Mucosa of stomach (tissue), 1 donor: ENCODE measurements at regions not wholly inside any gene's neighbourhood (a gene's known extent, or its start where the extent isn't known, plus 50 kb on each side); places are given as distances from the start of the nearest gene placed in this dataset.
A peak's percentile ranks its signal among the peaks of the same experiment; 100 is the strongest.

Source experiments
- H3K27me3 ChIP-seq: one replicate; pipeline ENCODE4 v1.7.0; 2013; ENCODE audit warnings: mild to moderate bottlenecking, low read length; ENCODE audit not compliant: control insufficient read depth, insufficient read depth
- H3K36me3 ChIP-seq: one replicate; pipeline ENCODE4 v1.7.0; 2013; ENCODE audit warnings: low read length; ENCODE audit not compliant: control insufficient read depth, insufficient read depth
- H3K4me1 ChIP-seq: one replicate; pipeline ENCODE4 v1.7.0; 2013; ENCODE audit warnings: mild to moderate bottlenecking, low read length; ENCODE audit not compliant: control insufficient read depth, insufficient read depth
- H3K4me3 ChIP-seq: one replicate; pipeline ENCODE4 v1.7.0; 2013; ENCODE audit warnings: low read length
- H3K9ac ChIP-seq: one replicate; pipeline ENCODE4 v1.7.0; 2013; ENCODE audit warnings: mild to moderate bottlenecking, low read length, moderate library complexity
- H3K9me3 ChIP-seq: one replicate; pipeline ENCODE4 v1.7.0; 2013; ENCODE audit warnings: mild to moderate bottlenecking, low read length, moderate library complexity; ENCODE audit not compliant: control insufficient read depth
- donor health status: Pancreatic carcinoma.

- H3K9me3 ChIP-seq: no peaks in the 10 kb centered on the region
- H3K9ac ChIP-seq: no peak overlapping the region
- H3K4me3 ChIP-seq: no peak overlapping the region
- no peaks in the 10 kb centered on the region for H3K36me3 ChIP-seq
- peaks cover 40% of the 10 kb centered on the region for H3K4me1 ChIP-seq
- no peaks in the 10 kb centered on the region for H3K27me3 ChIP-seq
These were observed 114.4 kb upstream of the GADD45A start for GRCh38 chr1:67570486-67571143.

- Histone ChIP-seq H3K36me3 (no peaks in the 10 kb centered on the region), H3K9ac (no peak overlapping the region), H3K9me3 (no peaks in the 10 kb centered on the region), H3K4me1 (peaks cover 40% of the 10 kb centered on the region), H3K4me3 (no peak overlapping the region), H3K27me3 (no peaks in the 10 kb centered on the region)
These were observed 113.6 kb upstream of the GADD45A start for GRCh38 chr1:67571406-67571805.

- Histone ChIP-seq H3K36me3 (no peaks in the 10 kb centered on the region), H3K27me3 (no peaks in the 10 kb centered on the region), H3K4me1 (peaks cover 40% of the 10 kb centered on the region), H3K9me3 (no peaks in the 10 kb centered on the region), H3K9ac (peak overlapping the region; percentile 22), H3K4me3 (no peak overlapping the region)
These were observed 113.0 kb upstream of the GADD45A start for GRCh38 chr1:67571901-67572593.

- no peaks in the 10 kb centered on the region for H3K36me3 ChIP-seq
- H3K4me1 ChIP-seq: peaks cover 40% of the 10 kb centered on the region
- peak overlapping the region; percentile 22 for H3K9ac ChIP-seq
- H3K9me3 ChIP-seq: no peaks in the 10 kb centered on the region
- H3K27me3 ChIP-seq: no peaks in the 10 kb centered on the region
- H3K4me3 ChIP-seq: no peak overlapping the region
These were observed 112.3 kb upstream of the GADD45A start for GRCh38 chr1:67572594-67573221.

- H3K27me3 ChIP-seq: no peaks in the 10 kb centered on the region
- peaks cover 44% of the 10 kb centered on the region for H3K4me1 ChIP-seq
- H3K36me3 ChIP-seq: no peaks in the 10 kb centered on the region
- H3K9me3 ChIP-seq: no peaks in the 10 kb centered on the region
- no peak overlapping the region for H3K9ac ChIP-seq
- no peak overlapping the region for H3K4me3 ChIP-seq
These were observed 111.6 kb upstream of the GADD45A start for GRCh38 chr1:67573311-67573872.

GRCh38 chr1:67574221-67574620, 110.8 kb upstream of the GADD45A start:
- H3K27me3 ChIP-seq: no peaks in the 10 kb centered on the region
- H3K4me3 ChIP-seq: no peak overlapping the region
- peaks cover 48% of the 10 kb centered on the region for H3K4me1 ChIP-seq
- H3K36me3 ChIP-seq: no peaks in the 10 kb centered on the region
- no peaks in the 10 kb centered on the region for H3K9me3 ChIP-seq
- H3K9ac ChIP-seq: no peak overlapping the region

- Histone ChIP-seq H3K4me3 (no peak overlapping the region), H3K4me1 (peaks cover 35% of the 10 kb centered on the region)
These were observed 109.1 kb upstream of the GADD45A start for GRCh38 chr1:67575861-67576260.

GRCh38 chr1:67576474-67576873, 108.5 kb upstream of the GADD45A start:
- Histone ChIP-seq H3K36me3 (no peaks in the 10 kb centered on the region), H3K9ac (no peak overlapping the region), H3K9me3 (no peaks in the 10 kb centered on the region), H3K4me3 (no peak overlapping the region), H3K27me3 (no peaks in the 10 kb centered on the region), H3K4me1 (peaks cover 29% of the 10 kb centered on the region)

More at GRCh38 chr1:67575861-67576260, 109.1 kb upstream of the GADD45A start:
- Histone ChIP-seq H3K9ac (no peak overlapping the region), H3K36me3 (no peaks in the 10 kb centered on the region), H3K27me3 (no peaks in the 10 kb centered on the region), H3K9me3 (no peaks in the 10 kb centered on the region)

GRCh38 chr1:67577646-67578045, 107.4 kb upstream of the GADD45A start:
- Histone ChIP-seq H3K36me3 (no peaks in the 10 kb centered on the region), H3K9ac (no peak overlapping the region), H3K4me3 (no peak overlapping the region), H3K4me1 (peaks cover 18% of the 10 kb centered on the region), H3K27me3 (no peaks in the 10 kb centered on the region), H3K9me3 (no peaks in the 10 kb centered on the region)

GRCh38 chr1:67578397-67579020, 106.5 kb upstream of the GADD45A start:
- Histone ChIP-seq H3K4me3 (no peak overlapping the region), H3K9me3 (no peaks in the 10 kb centered on the region), H3K9ac (no peak overlapping the region), H3K27me3 (no peaks in the 10 kb centered on the region), H3K36me3 (no peaks in the 10 kb centered on the region), H3K4me1 (peaks cover 10% of the 10 kb centered on the region)

GRCh38 chr1:67579623-67580394, 105.2 kb upstream of the GADD45A start:
- Histone ChIP-seq H3K27me3 (no peaks in the 10 kb centered on the region), H3K9ac (no peak overlapping the region), H3K9me3 (no peaks in the 10 kb centered on the region), H3K36me3 (no peaks in the 10 kb centered on the region), H3K4me3 (no peak overlapping the region), H3K4me1 (peaks cover 7% of the 10 kb centered on the region)
